ENCODE measurements at regions not wholly inside any gene's neighbourhood (a gene's known extent, or its start where the extent isn't known, plus 50 kb on each side); places are given as distances from the start of the nearest gene placed in this dataset.

- TF ChIP-seq, protein P1, sequence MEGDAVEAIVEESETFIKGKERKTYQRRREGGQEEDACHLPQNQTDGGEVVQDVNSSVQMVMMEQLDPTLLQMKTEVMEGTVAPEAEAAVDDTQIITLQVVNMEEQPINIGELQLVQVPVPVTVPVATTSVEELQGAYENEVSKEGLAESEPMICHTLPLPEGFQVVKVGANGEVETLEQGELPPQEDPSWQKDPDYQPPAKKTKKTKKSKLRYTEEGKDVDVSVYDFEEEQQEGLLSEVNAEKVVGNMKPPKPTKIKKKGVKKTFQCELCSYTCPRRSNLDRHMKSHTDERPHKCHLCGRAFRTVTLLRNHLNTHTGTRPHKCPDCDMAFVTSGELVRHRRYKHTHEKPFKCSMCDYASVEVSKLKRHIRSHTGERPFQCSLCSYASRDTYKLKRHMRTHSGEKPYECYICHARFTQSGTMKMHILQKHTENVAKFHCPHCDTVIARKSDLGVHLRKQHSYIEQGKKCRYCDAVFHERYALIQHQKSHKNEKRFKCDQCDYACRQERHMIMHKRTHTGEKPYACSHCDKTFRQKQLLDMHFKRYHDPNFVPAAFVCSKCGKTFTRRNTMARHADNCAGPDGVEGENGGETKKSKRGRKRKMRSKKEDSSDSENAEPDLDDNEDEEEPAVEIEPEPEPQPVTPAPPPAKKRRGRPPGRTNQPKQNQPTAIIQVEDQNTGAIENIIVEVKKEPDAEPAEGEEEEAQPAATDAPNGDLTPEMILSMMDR (conservative IDR thresholded peaks at IDR 0.05 in 1 of 2, IDR thresholded peaks at IDR 0.05 in 1 of 2; ENCODE audit: extremely low read depth in 1 of 2, insufficient read depth in 1 of 2, low read depth in 1 of 2, low read length in 2 of 2), result no peak
- no peak for TF ChIP-seq EZH2 (IDR thresholded peaks at IDR 0.05; ENCODE audit: borderline replicate concordance, low read length)
Observed at GRCh38 chr10:57294698-57295097, 933.6 kb upstream of the ZWINT start.
